NCI-H446 (cell line): ENCODE measurements at regions not wholly inside any gene's neighbourhood (a gene's known extent, or its start where the extent isn't known, plus 50 kb on each side); places are given as distances from the start of the nearest gene placed in this dataset.
"Not testable (repeated sequence)": the region's sequence is repeated elsewhere in the genome, so short reads cannot be mapped to it uniquely, and the experiment has no call there.

ENCODE experiments used
- DNase-seq, 2 experiments: peaks; one replicate each; lab custom pipeline; 2025; lab: John Stamatoyannopoulos, UW

GRCh38 chr7:9709216-9709615, 1264.5 kb upstream of the PHF14 start:
- no peak for DNase-seq

- no peak for DNase-seq
These were observed 1262.3 kb upstream of the PHF14 start for GRCh38 chr7:9711259-9711918.

GRCh38 chr7:9718071-9718661, 1255.5 kb upstream of the PHF14 start:
- no peak for DNase-seq

GRCh38 chr7:9719303-9719702, 1254.4 kb upstream of the PHF14 start:
- DNase-seq: no peak

GRCh38 chr7:9719721-9720120, 1254.0 kb upstream of the PHF14 start:
- no peak for DNase-seq

- not testable (repeated sequence) for DNase-seq
These were observed 1247.6 kb upstream of the PHF14 start for GRCh38 chr7:9725940-9726663.

- not testable (repeated sequence) for DNase-seq
These were observed 1246.9 kb upstream of the PHF14 start for GRCh38 chr7:9726811-9727210.

- DNase-seq: not testable (repeated sequence)
These were observed 1246.2 kb upstream of the PHF14 start for GRCh38 chr7:9727467-9727869.

GRCh38 chr7:9728014-9728657, 1245.5 kb upstream of the PHF14 start:
- DNase-seq: not testable (repeated sequence)

- no peak for DNase-seq
These were observed 1221.6 kb upstream of the PHF14 start for GRCh38 chr7:9752033-9752432.

- DNase-seq: no peak
These were observed 1212.4 kb upstream of the PHF14 start for GRCh38 chr7:9761224-9761623.

GRCh38 chr7:9776900-9777299, 1196.8 kb upstream of the PHF14 start:
- DNase-seq: no peak

- DNase-seq: no peak
These were observed 1195.3 kb upstream of the PHF14 start for GRCh38 chr7:9778367-9778766.

- no peak for DNase-seq
These were observed 1192.0 kb upstream of the PHF14 start for GRCh38 chr7:9781710-9782109.

GRCh38 chr7:9782275-9782674, 1191.4 kb upstream of the PHF14 start:
- no peak for DNase-seq

- no peak for DNase-seq
These were observed 1188.5 kb upstream of the PHF14 start for GRCh38 chr7:9785211-9785610.

GRCh38 chr7:9796241-9796640, 1177.4 kb upstream of the PHF14 start:
- DNase-seq: no peak

- no peak for DNase-seq
These were observed 1151.0 kb upstream of the PHF14 start for GRCh38 chr7:9822458-9823290.

- no peak for DNase-seq
These were observed 1138.5 kb upstream of the PHF14 start for GRCh38 chr7:9835199-9835598.

- DNase-seq: no peak
These were observed 1137.0 kb upstream of the PHF14 start for GRCh38 chr7:9836671-9837070.

- no peak for DNase-seq
These were observed 1131.4 kb upstream of the PHF14 start for GRCh38 chr7:9842301-9842700.

- DNase-seq: no peak
These were observed 1126.8 kb upstream of the PHF14 start for GRCh38 chr7:9846902-9847301.
